ENCODE measurements at regions not wholly inside any gene's neighbourhood (a gene's known extent, or its start where the extent isn't known, plus 50 kb on each side); places are given as distances from the start of the nearest gene placed in this dataset.
"Not testable (repeated sequence)": the region's sequence is repeated elsewhere in the genome, so short reads cannot be mapped to it uniquely, and the experiment has no call there.

DNA sequence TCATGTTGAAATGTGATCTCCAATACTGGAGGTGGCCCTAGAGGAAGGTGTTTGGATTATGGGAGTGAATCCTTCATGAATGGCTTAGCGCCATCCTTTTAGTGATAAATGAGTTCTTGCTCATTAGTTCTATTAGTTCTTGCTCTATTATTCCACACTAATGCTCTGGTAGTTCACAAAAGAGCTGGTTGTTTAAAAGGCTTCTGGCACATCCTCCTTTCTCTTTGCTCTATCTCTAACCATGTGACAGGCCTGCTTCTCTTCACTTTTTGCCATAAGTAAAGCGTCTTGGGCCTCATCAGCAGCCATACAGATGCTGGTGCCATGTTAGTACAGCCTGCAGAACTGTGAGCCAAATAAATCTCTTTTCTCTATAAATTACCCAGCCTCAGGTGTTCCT, 469.9 kb downstream of the GUCY1A2 start:
- H3K9me3 ChIP-seq: no peaks in the 10 kb centered on the region

DNA sequence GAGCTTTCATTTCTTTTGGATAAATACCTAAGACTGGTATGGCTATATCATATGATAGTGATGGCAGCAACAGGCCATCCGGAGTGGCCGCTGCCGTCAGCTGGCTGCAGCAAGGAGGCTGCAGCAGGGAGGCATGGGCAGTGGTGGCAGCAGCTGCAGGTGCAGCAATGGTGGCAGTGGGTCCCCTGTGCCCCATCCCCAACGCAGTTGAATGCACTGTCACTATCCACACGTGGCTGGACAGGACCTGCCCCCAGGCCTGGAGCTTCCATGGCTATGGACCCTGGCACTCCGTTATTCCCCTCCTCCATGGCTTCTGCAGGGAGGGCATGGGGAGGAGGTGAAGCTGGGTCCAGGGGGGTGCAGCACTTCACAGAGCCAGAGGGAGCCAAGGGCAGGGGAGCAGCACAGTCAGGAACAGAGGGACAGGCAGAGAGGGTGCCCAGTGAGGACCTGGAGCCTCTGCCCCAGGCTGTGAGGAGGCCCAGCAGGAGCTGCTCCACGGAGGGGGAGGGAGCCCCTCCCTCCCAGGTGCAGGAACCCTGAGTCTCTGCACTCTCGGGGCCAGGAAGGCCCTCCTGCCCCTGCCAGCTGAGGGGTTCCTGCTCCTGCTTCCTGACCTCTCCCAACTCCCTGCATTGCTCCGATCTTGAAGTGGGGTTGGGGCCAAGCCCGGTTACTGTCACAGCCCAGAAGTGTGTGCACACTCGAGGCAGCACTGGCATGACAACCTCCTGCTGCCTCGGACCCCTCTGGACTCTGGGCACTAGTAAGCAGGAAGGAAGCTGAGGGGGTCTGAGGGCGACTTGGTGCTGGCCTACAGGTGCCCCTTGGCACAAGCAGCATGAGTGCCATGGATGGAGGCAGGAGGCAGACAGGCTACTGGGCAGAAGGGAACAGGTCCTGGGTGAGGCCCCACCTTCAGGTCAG, 466.3 kb downstream of the GUCY1A2 start:
- Histone ChIP-seq H3K36me3 (no peaks in the 10 kb centered on the region), H3K4me1 (no peaks in the 10 kb centered on the region), H3K27ac (no peak overlapping the region), H3K4me3 (no peak overlapping the region), H3K27me3 (no peaks in the 10 kb centered on the region), H3K9me3 (no peaks in the 10 kb centered on the region)
- DNase-seq (ENCODE audit: extremely low spot score in 2 of 2): no peak
- TF ChIP-seq POLR2AphosphoS5 (IDR thresholded peaks at IDR 0.05; ENCODE audit: insufficient read depth in 1 of 2, low read depth in 1 of 2): no peak
- TF ChIP-seq POLR2A (IDR thresholded peaks at IDR 0.05): no peak
- TF ChIP-seq, protein P1, sequence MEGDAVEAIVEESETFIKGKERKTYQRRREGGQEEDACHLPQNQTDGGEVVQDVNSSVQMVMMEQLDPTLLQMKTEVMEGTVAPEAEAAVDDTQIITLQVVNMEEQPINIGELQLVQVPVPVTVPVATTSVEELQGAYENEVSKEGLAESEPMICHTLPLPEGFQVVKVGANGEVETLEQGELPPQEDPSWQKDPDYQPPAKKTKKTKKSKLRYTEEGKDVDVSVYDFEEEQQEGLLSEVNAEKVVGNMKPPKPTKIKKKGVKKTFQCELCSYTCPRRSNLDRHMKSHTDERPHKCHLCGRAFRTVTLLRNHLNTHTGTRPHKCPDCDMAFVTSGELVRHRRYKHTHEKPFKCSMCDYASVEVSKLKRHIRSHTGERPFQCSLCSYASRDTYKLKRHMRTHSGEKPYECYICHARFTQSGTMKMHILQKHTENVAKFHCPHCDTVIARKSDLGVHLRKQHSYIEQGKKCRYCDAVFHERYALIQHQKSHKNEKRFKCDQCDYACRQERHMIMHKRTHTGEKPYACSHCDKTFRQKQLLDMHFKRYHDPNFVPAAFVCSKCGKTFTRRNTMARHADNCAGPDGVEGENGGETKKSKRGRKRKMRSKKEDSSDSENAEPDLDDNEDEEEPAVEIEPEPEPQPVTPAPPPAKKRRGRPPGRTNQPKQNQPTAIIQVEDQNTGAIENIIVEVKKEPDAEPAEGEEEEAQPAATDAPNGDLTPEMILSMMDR (IDR thresholded peaks at IDR 0.05): no peak
- intact Hi-C loops (cut with DNase I): no loop called here

More for the DNA sequence above, 469.9 kb downstream of the GUCY1A2 start:
- intact Hi-C loops (cut with DNase I): no loop called here
- DNase-seq (ENCODE audit: extremely low spot score in 2 of 2): no peak
- no peak for TF ChIP-seq POLR2A (IDR thresholded peaks at IDR 0.05)
- no peak for TF ChIP-seq POLR2AphosphoS5 (IDR thresholded peaks at IDR 0.05; ENCODE audit: insufficient read depth in 1 of 2, low read depth in 1 of 2)
- TF ChIP-seq, protein P1 (IDR thresholded peaks at IDR 0.05): no peak
- no peaks in the 10 kb centered on the region for H3K36me3 ChIP-seq
- no peak overlapping the region for H3K27ac ChIP-seq
- H3K4me3 ChIP-seq: no peak overlapping the region
- H3K27me3 ChIP-seq: no peaks in the 10 kb centered on the region
- H3K4me1 ChIP-seq: no peaks in the 10 kb centered on the region

DNA sequence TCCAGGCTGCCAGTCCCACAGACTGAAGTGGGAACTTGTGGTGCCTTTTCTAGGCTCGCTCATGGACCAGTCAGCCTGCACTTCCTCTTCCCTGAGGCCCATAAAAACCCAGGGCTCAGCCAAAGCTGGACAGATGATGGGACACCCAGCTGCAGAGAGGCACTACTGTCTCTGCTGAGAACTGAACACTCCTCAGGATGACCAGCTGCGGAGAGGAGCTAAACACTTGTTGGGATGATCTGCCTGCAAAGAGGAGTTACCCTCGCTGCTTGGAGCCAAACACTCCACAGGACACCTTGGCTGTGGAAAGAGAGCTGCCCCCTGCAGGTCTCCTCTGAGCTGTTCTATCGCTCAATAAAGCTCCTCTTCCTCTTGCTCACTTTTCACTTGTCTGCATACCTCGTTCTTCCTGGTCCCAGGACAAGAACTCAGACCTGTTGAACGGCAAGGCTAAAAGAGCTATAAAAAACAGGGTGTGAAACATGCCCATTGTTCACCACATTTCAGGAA, 465.5 kb downstream of the GUCY1A2 start:
- Histone ChIP-seq H3K4me1 (no peaks in the 10 kb centered on the region), H3K36me3 (no peaks in the 10 kb centered on the region), H3K27ac (no peak overlapping the region), H3K27me3 (no peaks in the 10 kb centered on the region), H3K9me3 (no peaks in the 10 kb centered on the region), H3K4me3 (no peak overlapping the region)
- TF ChIP-seq, protein P1 (IDR thresholded peaks at IDR 0.05): no peak
- TF ChIP-seq POLR2A (IDR thresholded peaks at IDR 0.05): no peak
- TF ChIP-seq POLR2AphosphoS5 (IDR thresholded peaks at IDR 0.05; ENCODE audit: insufficient read depth in 1 of 2, low read depth in 1 of 2): no peak
- intact Hi-C loops (cut with DNase I): no loop called here
- DNase-seq (ENCODE audit: extremely low spot score in 2 of 2): no peak

DNA sequence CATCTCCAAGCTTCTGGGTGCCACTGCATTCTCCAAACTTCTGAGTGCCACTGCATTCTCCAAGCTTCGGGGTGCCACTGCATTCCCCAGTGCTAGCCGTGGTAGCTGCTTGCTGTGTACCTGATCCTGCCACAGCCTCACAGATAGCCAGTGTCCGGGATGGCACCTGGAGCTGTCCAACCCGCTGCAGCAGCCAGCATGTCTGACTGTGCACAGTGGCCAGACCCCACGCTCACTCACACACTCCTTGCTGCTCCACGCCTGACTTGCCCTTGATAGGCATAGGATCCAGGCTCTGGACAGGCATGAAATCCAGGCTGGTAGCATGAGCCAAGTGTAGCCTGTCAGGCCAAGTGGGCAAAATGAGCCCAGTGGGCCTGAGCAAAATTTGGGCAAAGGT, 465.0 kb downstream of the GUCY1A2 start:
- DNase-seq (ENCODE audit: extremely low spot score in 2 of 2): no peak
- no peaks in the 10 kb centered on the region for H3K9me3 ChIP-seq
- no peaks in the 10 kb centered on the region for H3K4me1 ChIP-seq
- intact Hi-C loops (cut with DNase I): no loop called here
- TF ChIP-seq, protein P1 (IDR thresholded peaks at IDR 0.05): no peak
- TF ChIP-seq POLR2AphosphoS5 (IDR thresholded peaks at IDR 0.05; ENCODE audit: insufficient read depth in 1 of 2, low read depth in 1 of 2) (no peak), POLR2A (IDR thresholded peaks at IDR 0.05) (no peak)
- no peak overlapping the region for H3K27ac ChIP-seq
- H3K4me3 ChIP-seq: no peak overlapping the region
- H3K36me3 ChIP-seq: no peaks in the 10 kb centered on the region
- H3K27me3 ChIP-seq: no peaks in the 10 kb centered on the region

DNA sequence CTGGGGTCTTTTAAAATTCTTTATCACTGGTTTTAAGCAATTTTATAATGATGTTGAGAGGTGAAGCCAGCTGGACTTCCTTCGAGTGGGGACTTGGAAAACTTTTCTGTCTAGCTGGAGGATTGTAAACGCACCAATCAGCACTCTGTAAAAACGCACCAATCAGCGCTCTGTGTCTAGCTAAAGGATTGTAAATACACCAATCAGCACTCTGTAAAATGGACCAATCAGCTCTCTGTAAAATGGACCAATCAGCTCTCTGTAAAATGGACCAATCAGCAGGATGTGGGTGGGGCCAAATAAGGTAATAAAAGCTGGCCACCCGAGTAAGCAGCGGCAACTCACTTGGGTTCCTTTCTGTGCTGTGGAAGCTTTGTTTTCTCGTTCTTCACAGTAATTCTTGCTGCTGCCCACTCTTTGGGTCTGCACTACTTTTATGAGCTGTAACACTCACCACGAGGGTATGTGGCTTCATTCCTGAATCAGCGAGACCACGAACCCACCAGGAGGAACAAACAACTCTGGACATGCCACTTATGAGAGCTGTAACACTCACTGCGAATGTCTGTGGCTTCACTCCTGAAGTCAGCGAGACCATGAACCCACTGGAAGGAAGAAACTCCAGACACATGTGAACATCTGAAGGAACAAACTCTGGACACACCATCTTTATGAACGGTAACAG, 462.6 kb downstream of the GUCY1A2 start:
- H3K4me3 ChIP-seq; H3K27ac ChIP-seq; DNase-seq (ENCODE audit: extremely low spot score in 2 of 2); H3K27me3 ChIP-seq; H3K4me1 ChIP-seq; intact Hi-C loops (cut with DNase I); H3K36me3 ChIP-seq; H3K9me3 ChIP-seq: not testable (repeated sequence)

Measured in vagina (tissue), 2 donors.